ENCODE measurements at regions not wholly inside any gene's neighbourhood (a gene's known extent, or its start where the extent isn't known, plus 50 kb on each side); places are given as distances from the start of the nearest gene placed in this dataset.

DNA sequence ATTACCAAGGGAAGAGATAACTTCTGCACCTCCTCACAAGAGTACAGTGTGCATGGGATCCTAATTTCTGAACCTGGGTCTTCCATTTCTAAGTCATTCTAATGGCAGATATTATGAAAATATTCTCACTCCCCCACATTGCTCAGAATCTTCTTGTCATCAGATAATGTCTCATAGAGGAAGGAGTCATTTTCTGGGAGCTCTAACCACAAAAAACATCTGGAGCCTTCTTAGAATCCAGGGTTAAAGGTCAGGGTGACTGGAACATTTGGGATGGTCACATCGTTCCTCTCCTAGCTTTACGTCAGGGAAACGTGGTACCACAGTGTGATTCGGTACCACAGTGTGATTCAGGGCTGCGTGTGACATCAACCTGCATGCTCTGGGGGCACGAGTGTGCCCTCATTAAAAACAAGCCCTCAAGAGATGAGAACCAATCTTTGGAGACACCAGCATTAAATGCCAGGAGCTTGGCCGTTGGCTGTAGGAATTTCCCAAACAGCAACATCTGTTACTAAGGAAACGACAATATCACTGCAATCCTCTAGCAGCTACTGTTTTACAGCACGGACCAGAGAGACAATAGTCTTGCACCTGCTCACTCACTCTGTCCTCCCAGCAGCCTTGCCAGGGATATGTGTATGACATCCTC lies 179.1 kb downstream of the PSMG1 start:
- TF ChIP-seq, protein P1, sequence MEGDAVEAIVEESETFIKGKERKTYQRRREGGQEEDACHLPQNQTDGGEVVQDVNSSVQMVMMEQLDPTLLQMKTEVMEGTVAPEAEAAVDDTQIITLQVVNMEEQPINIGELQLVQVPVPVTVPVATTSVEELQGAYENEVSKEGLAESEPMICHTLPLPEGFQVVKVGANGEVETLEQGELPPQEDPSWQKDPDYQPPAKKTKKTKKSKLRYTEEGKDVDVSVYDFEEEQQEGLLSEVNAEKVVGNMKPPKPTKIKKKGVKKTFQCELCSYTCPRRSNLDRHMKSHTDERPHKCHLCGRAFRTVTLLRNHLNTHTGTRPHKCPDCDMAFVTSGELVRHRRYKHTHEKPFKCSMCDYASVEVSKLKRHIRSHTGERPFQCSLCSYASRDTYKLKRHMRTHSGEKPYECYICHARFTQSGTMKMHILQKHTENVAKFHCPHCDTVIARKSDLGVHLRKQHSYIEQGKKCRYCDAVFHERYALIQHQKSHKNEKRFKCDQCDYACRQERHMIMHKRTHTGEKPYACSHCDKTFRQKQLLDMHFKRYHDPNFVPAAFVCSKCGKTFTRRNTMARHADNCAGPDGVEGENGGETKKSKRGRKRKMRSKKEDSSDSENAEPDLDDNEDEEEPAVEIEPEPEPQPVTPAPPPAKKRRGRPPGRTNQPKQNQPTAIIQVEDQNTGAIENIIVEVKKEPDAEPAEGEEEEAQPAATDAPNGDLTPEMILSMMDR (IDR thresholded peaks at IDR 0.05; ENCODE audit: low read depth, low read length, missing input control): no peak
- TF ChIP-seq, protein P2, sequence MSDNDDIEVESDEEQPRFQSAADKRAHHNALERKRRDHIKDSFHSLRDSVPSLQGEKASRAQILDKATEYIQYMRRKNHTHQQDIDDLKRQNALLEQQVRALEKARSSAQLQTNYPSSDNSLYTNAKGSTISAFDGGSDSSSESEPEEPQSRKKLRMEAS (IDR thresholded peaks at IDR 0.05): no peak
- TF ChIP-seq, protein P3, sequence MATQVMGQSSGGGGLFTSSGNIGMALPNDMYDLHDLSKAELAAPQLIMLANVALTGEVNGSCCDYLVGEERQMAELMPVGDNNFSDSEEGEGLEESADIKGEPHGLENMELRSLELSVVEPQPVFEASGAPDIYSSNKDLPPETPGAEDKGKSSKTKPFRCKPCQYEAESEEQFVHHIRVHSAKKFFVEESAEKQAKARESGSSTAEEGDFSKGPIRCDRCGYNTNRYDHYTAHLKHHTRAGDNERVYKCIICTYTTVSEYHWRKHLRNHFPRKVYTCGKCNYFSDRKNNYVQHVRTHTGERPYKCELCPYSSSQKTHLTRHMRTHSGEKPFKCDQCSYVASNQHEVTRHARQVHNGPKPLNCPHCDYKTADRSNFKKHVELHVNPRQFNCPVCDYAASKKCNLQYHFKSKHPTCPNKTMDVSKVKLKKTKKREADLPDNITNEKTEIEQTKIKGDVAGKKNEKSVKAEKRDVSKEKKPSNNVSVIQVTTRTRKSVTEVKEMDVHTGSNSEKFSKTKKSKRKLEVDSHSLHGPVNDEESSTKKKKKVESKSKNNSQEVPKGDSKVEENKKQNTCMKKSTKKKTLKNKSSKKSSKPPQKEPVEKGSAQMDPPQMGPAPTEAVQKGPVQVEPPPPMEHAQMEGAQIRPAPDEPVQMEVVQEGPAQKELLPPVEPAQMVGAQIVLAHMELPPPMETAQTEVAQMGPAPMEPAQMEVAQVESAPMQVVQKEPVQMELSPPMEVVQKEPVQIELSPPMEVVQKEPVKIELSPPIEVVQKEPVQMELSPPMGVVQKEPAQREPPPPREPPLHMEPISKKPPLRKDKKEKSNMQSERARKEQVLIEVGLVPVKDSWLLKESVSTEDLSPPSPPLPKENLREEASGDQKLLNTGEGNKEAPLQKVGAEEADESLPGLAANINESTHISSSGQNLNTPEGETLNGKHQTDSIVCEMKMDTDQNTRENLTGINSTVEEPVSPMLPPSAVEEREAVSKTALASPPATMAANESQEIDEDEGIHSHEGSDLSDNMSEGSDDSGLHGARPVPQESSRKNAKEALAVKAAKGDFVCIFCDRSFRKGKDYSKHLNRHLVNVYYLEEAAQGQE (IDR thresholded peaks at IDR 0.05): no peak
